DMS114 treated with DMSO at 0.1 percent for 48 hours (cell line): ENCODE measurements at regions not wholly inside any gene's neighbourhood (a gene's known extent, or its start where the extent isn't known, plus 50 kb on each side); places are given as distances from the start of the nearest gene placed in this dataset.
"Not testable (repeated sequence)": the region's sequence is repeated elsewhere in the genome, so short reads cannot be mapped to it uniquely, and the experiment has no call there.

ENCODE experiments used
- DNase-seq: peaks from one replicate; lab custom pipeline; 2025; ENCODE audit not compliant: unreplicated experiment; lab: John Stamatoyannopoulos, UW

GRCh38 chr4:114034189-114034588 lies 54.7 kb upstream of the ARSJ start:
- no peak for DNase-seq

- DNase-seq: no peak
Observed at GRCh38 chr4:114036426-114036825, 57.0 kb upstream of the ARSJ start.

GRCh38 chr4:114036864-114037263 lies 57.4 kb upstream of the ARSJ start:
- no peak for DNase-seq

GRCh38 chr4:114037988-114038387 lies 58.5 kb upstream of the ARSJ start:
- no peak for DNase-seq

GRCh38 chr4:114038762-114039387 lies 59.4 kb upstream of the ARSJ start:
- DNase-seq: no peak

GRCh38 chr4:114040319-114041116 lies 61.1 kb upstream of the ARSJ start:
- DNase-seq: no peak

- no peak for DNase-seq
Observed at GRCh38 chr4:114041117-114041475, 61.6 kb upstream of the ARSJ start.

GRCh38 chr4:114043116-114043515 lies 63.7 kb upstream of the ARSJ start:
- no peak for DNase-seq

GRCh38 chr4:114044351-114044750 lies 64.9 kb upstream of the ARSJ start:
- not testable (repeated sequence) for DNase-seq

GRCh38 chr4:114046331-114046730 lies 66.9 kb upstream of the ARSJ start:
- no peak for DNase-seq

GRCh38 chr4:114048154-114048553 lies 68.7 kb upstream of the ARSJ start:
- not testable (repeated sequence) for DNase-seq

- no peak for DNase-seq
Observed at GRCh38 chr4:114052227-114052626, 72.8 kb upstream of the ARSJ start.

GRCh38 chr4:114056599-114056998 lies 77.2 kb upstream of the ARSJ start:
- DNase-seq: no peak

GRCh38 chr4:114057746-114058145 lies 78.3 kb upstream of the ARSJ start:
- no peak for DNase-seq

- DNase-seq: no peak
Observed at GRCh38 chr4:114062499-114062898, 83.1 kb upstream of the ARSJ start.

GRCh38 chr4:114072781-114073180 lies 93.3 kb upstream of the ARSJ start:
- DNase-seq: no peak

GRCh38 chr4:114076899-114077570 lies 97.6 kb upstream of the ARSJ start:
- no peak for DNase-seq

- no peak for DNase-seq
Observed at GRCh38 chr4:114077610-114078009, 98.2 kb upstream of the ARSJ start.

- no peak for DNase-seq
Observed at GRCh38 chr4:114078636-114079035, 99.2 kb upstream of the ARSJ start.

- no peak for DNase-seq
Observed at GRCh38 chr4:114081783-114082182, 102.3 kb upstream of the ARSJ start.

GRCh38 chr4:114082348-114082747 lies 102.9 kb upstream of the ARSJ start:
- DNase-seq: no peak
